ENCODE measurements at regions not wholly inside any gene's neighbourhood (a gene's known extent, or its start where the extent isn't known, plus 50 kb on each side); places are given as distances from the start of the nearest gene placed in this dataset.

GRCh38 chr2:137826373-137827372 lies 137.6 kb upstream of the HNMT start:
- Histone ChIP-seq H3K4me1 (ENCODE audit: control insufficient read depth in 1 of 2, insufficient read depth in 2 of 2, low read length in 2 of 2) (peaks cover 0 to 2% of the 10 kb centered on the region in 2 experiments), H3K23ac (ENCODE audit: low read length) (no peak overlapping the region), H3K4me2 (ENCODE audit: low read length) (no peak overlapping the region), H4K91ac (ENCODE audit: low read depth, low read length) (no peak overlapping the region), H2BK5ac (ENCODE audit: low read depth, low read length, poor library complexity) (no peak overlapping the region), H2AFZ (ENCODE audit: insufficient read depth, low read length, poor library complexity) (no peak overlapping the region), H3K4ac (ENCODE audit: low read depth, low read length) (no peak overlapping the region), H3K36me3 (ENCODE audit: control insufficient read depth in 1 of 2, insufficient read depth in 2 of 2, low read length in 2 of 2) (no peaks in the 10 kb centered on the region), H2BK12ac (ENCODE audit: low read length) (no peak overlapping the region), H3K4me3 (ENCODE audit: low read depth, low read length) (no peak overlapping the region), H3K9me3 (ENCODE audit: insufficient read depth, low read depth, low read length) (no peaks in the 10 kb centered on the region), H3K9ac (ENCODE audit: low read length) (no peak overlapping the region), H4K12ac (ENCODE audit: low read depth, low read length) (no peak overlapping the region), H3K79me1 (ENCODE audit: low read length) (no peaks in the 10 kb centered on the region), H4K8ac (ENCODE audit: low read depth, low read length) (no peak overlapping the region), H3K79me2 (ENCODE audit: control insufficient read depth, insufficient read depth, low read length, poor library complexity) (no peaks in the 10 kb centered on the region), H3K27me3 (ENCODE audit: insufficient read depth, low read length) (no peaks in the 10 kb centered on the region), H3K27ac (ENCODE audit: low read depth, low read length) (no peak overlapping the region), H3K14ac (ENCODE audit: low read length) (no peak overlapping the region), H3K18ac (ENCODE audit: low read length) (no peak overlapping the region), H2BK120ac (ENCODE audit: insufficient read depth, low read length, poor library complexity) (no peak overlapping the region), H2AK5ac (ENCODE audit: low read length) (no peak overlapping the region)
- WGBS (ENCODE audit: extremely low coverage, insufficient coverage, insufficient read length), result no CpG with 5 or more reads among the region's 5 CpGs
- DNase-seq, result no peak

GRCh38 chr2:137828624-137829023 lies 135.6 kb upstream of the HNMT start:
- no peak overlapping the region for H2AK5ac ChIP-seq (ENCODE audit: low read length)
- H3K18ac ChIP-seq (ENCODE audit: low read length), result no peak overlapping the region
- H4K8ac ChIP-seq (ENCODE audit: low read depth, low read length), result no peak overlapping the region
- no peaks in the 10 kb centered on the region for H3K79me2 ChIP-seq (ENCODE audit: control insufficient read depth, insufficient read depth, low read length, poor library complexity)
- H3K4ac ChIP-seq (ENCODE audit: low read depth, low read length), result no peak overlapping the region
- no peak overlapping the region for H3K9ac ChIP-seq (ENCODE audit: low read length)
- no peaks in the 10 kb centered on the region for H3K79me1 ChIP-seq (ENCODE audit: low read length)
- H3K14ac ChIP-seq (ENCODE audit: low read length), result no peak overlapping the region
- no peak overlapping the region for H3K4me2 ChIP-seq (ENCODE audit: low read length)
- no peak overlapping the region for H3K27ac ChIP-seq (ENCODE audit: low read depth, low read length)
- H3K36me3 ChIP-seq (ENCODE audit: control insufficient read depth in 1 of 2, insufficient read depth in 2 of 2, low read length in 2 of 2), result no peaks in the 10 kb centered on the region
- H3K23ac ChIP-seq (ENCODE audit: low read length), result no peak overlapping the region
- H2BK120ac ChIP-seq (ENCODE audit: insufficient read depth, low read length, poor library complexity), result no peak overlapping the region
- no peaks in the 10 kb centered on the region for H3K27me3 ChIP-seq (ENCODE audit: insufficient read depth, low read length)
- H4K91ac ChIP-seq (ENCODE audit: low read depth, low read length), result no peak overlapping the region
- no CpG with 5 or more reads among the region's 3 CpGs for WGBS (ENCODE audit: extremely low coverage, insufficient coverage, insufficient read length)
- H2BK12ac ChIP-seq (ENCODE audit: low read length), result no peak overlapping the region
- no peak overlapping the region for H3K4me3 ChIP-seq (ENCODE audit: low read depth, low read length)
- H2AFZ ChIP-seq (ENCODE audit: insufficient read depth, low read length, poor library complexity), result no peak overlapping the region
- H2BK5ac ChIP-seq (ENCODE audit: low read depth, low read length, poor library complexity), result no peak overlapping the region
- H4K12ac ChIP-seq (ENCODE audit: low read depth, low read length), result no peak overlapping the region
- no peaks in the 10 kb centered on the region for H3K9me3 ChIP-seq (ENCODE audit: insufficient read depth, low read depth, low read length)
- no peak for DNase-seq
- H3K4me1 ChIP-seq (ENCODE audit: control insufficient read depth in 1 of 2, insufficient read depth in 2 of 2, low read length in 2 of 2), result peaks cover 0 to 2% of the 10 kb centered on the region in 2 experiments

- H3K9ac ChIP-seq (ENCODE audit: low read length), result no peak overlapping the region
- no peaks in the 10 kb centered on the region for H3K9me3 ChIP-seq (ENCODE audit: insufficient read depth, low read depth, low read length)
- no peak overlapping the region for H3K18ac ChIP-seq (ENCODE audit: low read length)
- no peaks in the 10 kb centered on the region for H3K79me1 ChIP-seq (ENCODE audit: low read length)
- no peaks in the 10 kb centered on the region for H3K36me3 ChIP-seq (ENCODE audit: control insufficient read depth in 1 of 2, insufficient read depth in 2 of 2, low read length in 2 of 2)
- no peak overlapping the region for H3K14ac ChIP-seq (ENCODE audit: low read length)
- H3K23ac ChIP-seq (ENCODE audit: low read length), result no peak overlapping the region
- no peak overlapping the region for H3K4ac ChIP-seq (ENCODE audit: low read depth, low read length)
- H2BK120ac ChIP-seq (ENCODE audit: insufficient read depth, low read length, poor library complexity), result no peak overlapping the region
- no peak overlapping the region for H3K27ac ChIP-seq (ENCODE audit: low read depth, low read length)
- no CpG with 5 or more reads among the region's 2 CpGs for WGBS (ENCODE audit: extremely low coverage, insufficient coverage, insufficient read length)
- no peaks in the 10 kb centered on the region for H3K27me3 ChIP-seq (ENCODE audit: insufficient read depth, low read length)
- H2BK12ac ChIP-seq (ENCODE audit: low read length), result no peak overlapping the region
- H3K4me3 ChIP-seq (ENCODE audit: low read depth, low read length), result no peak overlapping the region
- H3K79me2 ChIP-seq (ENCODE audit: control insufficient read depth, insufficient read depth, low read length, poor library complexity), result no peaks in the 10 kb centered on the region
- peaks cover 0 to 2% of the 10 kb centered on the region in 2 experiments for H3K4me1 ChIP-seq (ENCODE audit: control insufficient read depth in 1 of 2, insufficient read depth in 2 of 2, low read length in 2 of 2)
- no peak overlapping the region for H4K12ac ChIP-seq (ENCODE audit: low read depth, low read length)
- H2BK5ac ChIP-seq (ENCODE audit: low read depth, low read length, poor library complexity), result no peak overlapping the region
- H2AFZ ChIP-seq (ENCODE audit: insufficient read depth, low read length, poor library complexity), result no peak overlapping the region
- H2AK5ac ChIP-seq (ENCODE audit: low read length), result no peak overlapping the region
- no peak overlapping the region for H3K4me2 ChIP-seq (ENCODE audit: low read length)
- no peak overlapping the region for H4K8ac ChIP-seq (ENCODE audit: low read depth, low read length)
- no peak for DNase-seq
- H4K91ac ChIP-seq (ENCODE audit: low read depth, low read length), result no peak overlapping the region
These were observed 135.0 kb upstream of the HNMT start for GRCh38 chr2:137829251-137829650.

GRCh38 chr2:137834760-137835379 lies 129.4 kb upstream of the HNMT start:
- no peak overlapping the region for H2AFZ ChIP-seq (ENCODE audit: insufficient read depth, low read length, poor library complexity)
- H3K18ac ChIP-seq (ENCODE audit: low read length), result no peak overlapping the region
- no peak overlapping the region for H4K12ac ChIP-seq (ENCODE audit: low read depth, low read length)
- no peak overlapping the region for H3K9ac ChIP-seq (ENCODE audit: low read length)
- no peak overlapping the region for H2BK5ac ChIP-seq (ENCODE audit: low read depth, low read length, poor library complexity)
- H4K8ac ChIP-seq (ENCODE audit: low read depth, low read length), result no peak overlapping the region
- H3K36me3 ChIP-seq (ENCODE audit: control insufficient read depth in 1 of 2, insufficient read depth in 2 of 2, low read length in 2 of 2), result no peaks in the 10 kb centered on the region
- no peaks in the 10 kb centered on the region for H3K79me1 ChIP-seq (ENCODE audit: low read length)
- no peak overlapping the region for H2BK120ac ChIP-seq (ENCODE audit: insufficient read depth, low read length, poor library complexity)
- H3K4ac ChIP-seq (ENCODE audit: low read depth, low read length), result no peak overlapping the region
- no peak overlapping the region for H4K91ac ChIP-seq (ENCODE audit: low read depth, low read length)
- H3K23ac ChIP-seq (ENCODE audit: low read length), result no peak overlapping the region
- no peaks in the 10 kb centered on the region for H3K27me3 ChIP-seq (ENCODE audit: insufficient read depth, low read length)
- H3K4me3 ChIP-seq (ENCODE audit: low read depth, low read length), result no peak overlapping the region
- H3K79me2 ChIP-seq (ENCODE audit: control insufficient read depth, insufficient read depth, low read length, poor library complexity), result no peaks in the 10 kb centered on the region
- no peak overlapping the region for H3K14ac ChIP-seq (ENCODE audit: low read length)
- no peaks in the 10 kb centered on the region for H3K4me1 ChIP-seq (ENCODE audit: control insufficient read depth in 1 of 2, insufficient read depth in 2 of 2, low read length in 2 of 2)
- H3K9me3 ChIP-seq (ENCODE audit: insufficient read depth, low read depth, low read length), result no peaks in the 10 kb centered on the region
- H2AK5ac ChIP-seq (ENCODE audit: low read length), result no peak overlapping the region
- WGBS (ENCODE audit: extremely low coverage, insufficient coverage, insufficient read length), result no CpG with 5 or more reads among the region's 6 CpGs
- H3K4me2 ChIP-seq (ENCODE audit: low read length), result no peak overlapping the region
- no peak overlapping the region for H2BK12ac ChIP-seq (ENCODE audit: low read length)
- no peak for DNase-seq
- H3K27ac ChIP-seq (ENCODE audit: low read depth, low read length), result no peak overlapping the region

Measured in trophoblast cell (in vitro differentiated cells and primary cell).